NCI-H1694 treated with DMSO at 0.1 percent for 48 hours (cell line): ENCODE measurements at regions not wholly inside any gene's neighbourhood (a gene's known extent, or its start where the extent isn't known, plus 50 kb on each side); places are given as distances from the start of the nearest gene placed in this dataset.
"Not testable (repeated sequence)": the region's sequence is repeated elsewhere in the genome, so short reads cannot be mapped to it uniquely, and the experiment has no call there.

Experiments
- DNase-seq: peaks from one replicate; lab custom pipeline; 2025; lab: John Stamatoyannopoulos, UW

DNA sequence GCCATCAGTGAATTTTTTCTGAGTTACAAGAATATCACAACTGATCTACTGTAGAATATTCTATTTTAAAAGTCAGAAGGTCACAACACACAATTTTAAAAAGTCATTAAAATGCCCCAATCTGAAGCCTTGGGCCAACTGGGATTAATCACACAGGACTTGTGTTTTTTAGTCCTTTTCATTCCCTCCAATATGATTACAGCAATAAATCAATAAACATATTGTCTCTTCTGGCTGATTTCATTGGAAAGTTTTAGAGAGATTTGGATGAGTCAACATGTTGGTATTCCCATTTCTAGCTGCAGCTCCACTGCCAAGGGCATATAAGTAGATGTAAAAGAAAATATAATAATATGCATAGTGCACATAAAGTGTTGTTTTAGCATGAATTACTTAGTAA lies 85.8 kb downstream of the NIBAN1 start:
- no peak for DNase-seq

DNA sequence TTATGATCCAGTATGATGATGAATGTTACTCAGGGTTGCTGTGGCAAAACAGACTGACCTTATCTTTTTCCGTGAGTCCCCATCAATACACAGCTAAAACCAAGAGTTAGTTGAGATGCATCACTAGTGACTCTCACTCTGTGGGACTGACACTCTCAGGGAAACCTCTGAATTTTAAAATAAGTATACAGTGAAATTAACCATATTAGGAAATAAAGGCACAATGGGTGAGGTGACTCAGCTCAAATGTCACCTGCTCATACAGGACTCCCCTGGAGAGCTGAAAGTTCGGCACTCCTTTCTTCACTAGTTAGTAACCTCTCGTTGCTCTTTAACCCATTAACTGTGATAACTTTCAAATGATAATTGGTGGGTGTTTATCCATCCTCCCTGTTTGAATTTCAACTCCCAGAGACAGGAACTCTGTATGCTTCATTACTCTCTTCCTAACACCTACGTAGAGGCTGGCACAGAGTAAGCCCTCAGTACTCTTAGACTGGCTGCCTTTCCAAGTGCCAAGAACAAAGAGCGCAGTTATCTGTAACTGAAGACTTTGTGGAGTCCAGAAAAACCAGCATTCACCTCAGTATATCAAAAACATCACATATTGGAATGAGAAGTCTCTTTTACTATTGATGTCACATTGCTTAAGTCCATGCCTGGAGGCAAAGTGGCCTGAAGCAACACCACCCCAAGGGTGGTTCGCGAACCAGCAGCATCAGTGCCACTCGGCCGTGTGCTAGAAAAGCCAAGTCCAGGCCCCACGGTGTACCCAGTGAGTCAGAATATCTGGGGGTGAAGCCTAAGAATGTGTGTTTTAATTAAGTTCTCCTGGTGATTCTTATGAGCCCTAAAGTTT lies 91.1 kb downstream of the NIBAN1 start:
- no peak for DNase-seq

DNA sequence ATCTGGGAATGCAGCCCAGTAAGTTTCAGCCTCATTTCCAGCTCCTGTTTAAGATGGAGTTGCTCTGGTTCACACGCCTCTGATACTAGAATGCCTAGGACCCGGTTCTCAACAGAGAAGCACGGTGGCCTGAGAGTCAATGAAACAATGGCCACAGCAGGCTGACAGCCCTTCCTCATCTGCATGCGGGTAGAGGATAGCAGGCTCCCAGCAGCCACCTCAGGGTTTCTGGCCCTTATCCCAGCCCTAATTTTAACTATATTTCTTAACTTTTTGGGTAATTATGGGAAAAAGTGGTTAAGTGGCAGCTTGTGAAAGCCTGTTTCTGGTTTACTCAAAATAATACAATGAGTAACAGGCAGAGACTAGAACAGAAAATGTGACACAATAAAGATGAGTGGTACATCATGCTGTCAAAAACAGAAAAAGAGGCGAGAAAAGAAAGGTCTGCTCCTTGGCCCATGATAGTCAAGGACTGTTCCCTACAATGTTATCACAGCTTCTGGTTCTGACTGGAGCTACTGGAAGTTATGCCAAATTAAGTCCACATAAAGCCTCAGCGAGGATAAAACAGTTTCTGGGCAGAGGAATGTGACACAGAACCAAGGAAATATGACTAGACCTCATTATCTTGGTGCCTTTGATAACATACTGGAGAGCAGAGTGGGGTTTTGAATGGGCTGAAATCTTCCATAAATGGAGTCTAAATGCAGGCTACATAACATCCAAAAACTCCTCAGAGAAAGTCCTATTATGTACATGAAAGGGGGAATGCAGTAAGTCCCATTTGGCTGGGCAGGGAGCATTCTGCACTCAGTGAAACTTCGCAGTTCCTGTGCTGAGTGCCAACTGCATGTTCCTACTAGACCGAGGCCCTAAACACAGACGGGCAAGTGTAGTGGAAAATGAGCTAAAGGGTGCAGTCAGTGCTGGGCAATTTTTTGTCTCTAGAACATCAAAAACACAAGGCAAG lies 92.1 kb downstream of the NIBAN1 start:
- DNase-seq: no peak

DNA sequence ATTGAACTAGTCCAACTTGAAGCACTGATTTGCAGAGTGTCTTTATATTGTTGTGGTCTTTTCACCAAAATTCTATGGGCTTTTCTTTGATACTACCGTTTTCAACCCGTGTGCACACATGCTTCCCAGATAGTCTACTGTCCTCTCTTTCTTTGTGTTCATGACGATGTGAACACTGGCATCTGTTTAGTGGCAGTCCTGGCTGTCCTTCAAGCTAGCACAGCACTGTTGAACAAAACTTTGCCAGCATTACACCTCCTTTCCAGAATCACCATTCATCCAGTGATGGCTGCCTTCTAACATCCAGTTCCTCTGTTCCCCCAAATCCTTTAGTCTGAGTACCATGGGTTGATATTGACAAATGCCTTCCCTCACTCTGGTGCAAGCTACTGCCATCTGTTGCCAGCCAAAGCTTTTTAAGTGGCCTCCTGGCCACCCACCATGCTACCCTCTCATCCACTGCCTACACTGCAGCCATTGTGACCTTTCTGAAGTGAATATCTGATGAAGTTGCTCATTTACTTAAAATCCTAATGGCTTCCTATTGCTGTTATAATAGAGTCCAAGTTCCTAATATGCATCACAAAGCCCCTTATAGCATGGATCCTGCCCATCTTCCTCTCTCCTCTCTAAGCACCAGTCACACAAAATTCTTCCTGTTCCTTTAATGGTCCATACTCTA lies 94.3 kb downstream of the NIBAN1 start:
- no peak for DNase-seq

DNA sequence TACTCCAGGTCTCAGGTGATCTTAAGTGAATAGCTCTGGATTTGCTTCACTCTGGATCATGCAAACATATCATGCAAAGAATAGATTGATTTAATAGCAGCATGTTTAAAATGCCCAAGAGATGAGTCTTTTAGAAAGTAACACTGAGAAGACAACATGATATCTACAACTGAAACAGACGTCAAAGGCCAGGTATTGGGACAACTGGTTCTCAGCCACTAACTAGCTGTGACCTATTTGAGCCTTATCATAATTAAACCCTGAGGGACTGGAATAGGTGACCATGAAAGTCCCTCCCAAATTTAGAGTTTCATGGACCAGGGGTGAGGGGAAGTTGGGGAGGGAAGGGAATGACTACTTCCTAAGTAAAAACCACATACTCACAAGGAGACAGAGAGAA lies 95.7 kb downstream of the NIBAN1 start:
- DNase-seq: no peak

DNA sequence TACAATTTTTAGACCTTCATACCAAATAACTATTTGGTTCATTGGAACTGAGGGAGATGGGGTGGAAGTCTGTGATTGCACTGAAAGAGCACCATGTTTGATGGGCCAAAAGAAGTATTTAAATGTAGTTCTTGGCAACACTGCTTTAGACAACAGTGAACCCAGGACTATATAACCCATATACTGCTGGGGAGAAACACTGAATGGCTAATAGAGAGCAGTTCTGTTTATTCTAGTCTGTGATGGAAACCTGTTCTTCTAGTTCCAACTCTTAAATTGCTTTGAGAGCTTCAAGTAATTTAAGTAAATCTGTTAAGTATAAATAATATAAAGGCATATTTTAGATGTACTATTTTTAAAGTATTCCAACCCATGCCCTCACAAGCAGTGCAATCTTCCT lies 96.3 kb downstream of the NIBAN1 start:
- no peak for DNase-seq

DNA sequence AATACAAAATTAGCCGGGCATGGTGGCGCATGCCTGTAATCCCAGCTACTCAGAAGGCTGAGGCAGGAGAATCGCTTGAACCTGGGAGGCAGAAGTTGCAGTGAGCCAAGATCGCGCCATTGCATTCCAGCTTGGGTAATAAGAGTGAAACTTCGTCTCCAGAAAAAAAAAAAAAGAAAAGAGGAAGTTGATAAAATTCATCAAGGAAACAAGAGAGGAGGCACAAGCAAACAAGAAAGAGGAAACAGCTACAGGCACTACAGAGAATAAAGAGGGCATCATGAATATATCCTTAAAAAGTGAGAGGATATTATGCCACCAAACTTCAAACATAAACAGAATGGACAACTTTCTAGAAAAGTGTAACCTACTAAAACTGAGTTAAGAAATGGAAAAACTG lies 98.3 kb downstream of the NIBAN1 start:
- not testable (repeated sequence) for DNase-seq

DNA sequence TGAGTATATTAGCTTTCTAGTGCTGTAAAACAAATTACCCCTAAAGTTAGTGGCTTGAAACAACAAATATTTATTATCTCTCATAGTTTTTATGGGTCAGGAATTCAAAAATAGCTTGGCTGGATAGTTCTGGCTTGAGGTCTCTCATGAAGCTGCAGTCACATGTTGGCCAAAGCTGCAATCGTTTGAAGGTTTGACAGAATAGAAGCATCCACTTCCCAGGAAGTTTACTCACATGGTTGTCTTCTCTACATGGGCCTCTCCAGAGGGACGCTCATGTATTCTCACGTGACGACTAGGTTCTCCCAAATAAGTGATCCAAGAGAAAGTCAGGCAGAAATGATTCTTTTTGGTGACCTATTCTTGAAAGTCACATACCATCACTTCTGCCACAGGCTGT lies 99.1 kb downstream of the NIBAN1 start:
- DNase-seq: no peak

DNA sequence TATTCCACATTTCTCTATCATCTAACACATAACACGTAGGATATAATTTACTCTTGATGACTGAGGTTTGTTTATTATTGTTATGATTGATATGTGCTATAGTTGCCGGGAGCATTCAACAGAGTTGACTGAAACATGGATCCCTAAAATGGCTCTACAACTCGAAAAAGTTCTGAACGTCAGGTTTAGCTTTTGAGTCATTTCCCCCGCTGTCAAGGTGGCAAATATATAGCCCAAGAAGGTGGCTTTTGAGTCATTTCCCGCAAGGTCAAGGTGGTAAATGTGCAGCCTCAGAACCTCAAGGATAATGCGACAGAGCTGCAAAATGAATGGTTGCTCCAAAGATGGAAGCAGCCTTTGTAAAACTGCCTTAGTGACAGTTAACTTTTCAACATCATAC lies 104.0 kb downstream of the NIBAN1 start:
- no peak for DNase-seq

DNA sequence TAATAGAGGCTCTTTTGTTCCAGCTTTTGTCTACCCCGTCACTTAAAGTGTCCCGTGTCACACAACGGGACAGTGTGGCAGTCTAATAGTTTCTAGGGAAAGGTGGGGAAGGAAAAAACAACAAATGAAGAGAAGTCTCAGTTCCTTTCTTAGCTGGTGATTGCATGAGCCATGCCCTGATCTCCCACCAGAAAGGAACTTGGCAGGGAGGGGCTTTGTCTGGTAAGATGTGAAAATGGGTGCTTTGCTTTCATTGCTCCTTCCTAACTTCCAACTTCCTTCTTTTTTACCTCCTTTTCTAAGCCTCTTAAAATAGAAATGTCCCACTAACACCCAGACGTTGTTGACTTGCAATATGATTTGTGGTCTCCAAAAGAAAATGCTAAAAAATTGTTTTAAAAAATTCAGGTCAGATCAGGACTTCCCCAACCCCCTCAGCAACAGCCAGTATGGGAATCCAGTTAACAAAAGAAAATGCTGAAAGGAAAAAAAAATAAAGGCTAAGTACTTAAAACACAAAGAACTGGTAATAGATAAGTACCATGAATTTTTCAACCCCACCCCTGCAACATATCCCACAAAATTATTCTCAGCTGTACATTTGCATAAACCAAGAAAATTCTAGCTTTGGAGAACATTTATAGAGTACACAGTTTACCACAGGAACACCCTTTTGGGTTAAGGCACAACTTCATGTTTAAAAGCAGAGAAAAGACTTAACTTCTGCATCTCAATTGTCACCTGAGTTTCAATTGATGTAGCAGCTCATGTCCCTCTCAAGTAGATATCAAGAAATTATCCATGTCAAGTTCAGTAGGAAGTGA lies 106.2 kb downstream of the NIBAN1 start:
- no peak for DNase-seq

DNA sequence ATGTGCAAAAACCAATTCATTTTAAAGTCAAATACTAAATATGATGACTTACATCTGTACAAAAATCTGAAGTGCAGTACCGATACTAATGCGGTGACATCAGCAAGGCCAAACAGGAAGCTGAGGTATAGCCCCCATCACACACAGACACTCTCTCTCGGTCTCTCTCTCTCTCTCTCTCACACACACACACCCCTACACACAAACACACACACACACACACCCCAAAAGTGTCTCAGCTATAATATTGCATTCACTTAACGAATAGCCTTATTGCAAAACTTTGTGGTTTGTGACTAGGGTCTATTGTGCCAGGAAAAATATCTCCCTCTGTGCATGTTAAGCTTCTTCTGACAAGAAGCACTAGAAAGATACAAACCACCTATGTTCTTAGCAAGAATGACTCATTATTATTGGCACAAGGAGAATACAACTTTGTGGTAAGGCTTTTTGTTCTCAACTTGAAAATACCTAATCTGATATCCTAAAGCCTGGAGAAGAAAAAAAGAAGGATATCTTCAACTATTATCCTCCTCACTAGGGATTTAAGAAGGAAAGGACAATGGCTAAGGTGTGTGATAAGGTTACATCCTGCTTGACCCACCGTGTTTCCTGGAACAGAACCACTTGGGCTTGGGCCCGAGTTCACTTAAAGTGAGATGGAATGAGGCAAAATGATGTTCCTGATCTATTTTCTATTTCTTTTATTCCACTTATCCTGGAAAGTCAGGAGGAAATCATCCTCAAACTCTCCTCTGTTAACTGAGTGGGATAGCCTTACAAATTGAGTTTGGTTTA lies 107.1 kb downstream of the NIBAN1 start:
- DNase-seq: no peak

DNA sequence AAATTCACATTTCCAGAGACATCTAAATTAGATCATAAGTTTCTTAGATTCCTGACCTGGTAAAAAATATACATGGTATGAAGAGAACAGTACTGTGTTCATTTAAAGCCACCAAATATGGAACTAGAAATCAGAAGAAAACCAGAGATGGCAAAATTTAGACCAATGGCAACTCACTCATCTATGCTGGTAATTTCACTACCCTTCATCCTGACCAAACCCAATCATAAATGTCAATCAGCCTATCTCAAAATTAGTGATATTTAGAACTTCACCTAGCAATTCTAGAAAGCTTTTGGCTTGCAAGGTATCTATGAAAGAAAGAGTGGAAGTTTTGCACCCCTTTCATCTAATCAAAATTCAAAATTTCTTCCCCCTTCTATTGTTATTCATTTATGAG lies 107.7 kb downstream of the NIBAN1 start:
- DNase-seq: no peak

DNA sequence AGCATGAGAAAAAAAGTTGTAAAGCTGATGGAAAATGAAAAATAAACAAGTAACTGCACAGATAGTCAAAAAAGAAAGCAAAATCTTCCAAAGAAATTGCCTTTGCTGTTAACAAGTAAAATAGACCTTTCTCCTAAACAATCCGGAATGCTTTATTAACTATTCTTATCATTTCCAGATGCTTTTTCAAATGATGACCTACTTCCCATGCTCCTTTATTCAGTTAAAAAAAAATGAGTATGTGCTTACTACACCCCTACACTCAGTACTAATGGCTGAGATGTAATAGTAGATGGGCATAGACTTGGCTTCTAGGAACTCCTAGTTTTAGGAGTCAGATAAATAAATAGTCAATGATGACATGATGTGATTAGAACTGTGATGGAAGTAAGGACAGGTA lies 108.5 kb downstream of the NIBAN1 start:
- DNase-seq: no peak

DNA sequence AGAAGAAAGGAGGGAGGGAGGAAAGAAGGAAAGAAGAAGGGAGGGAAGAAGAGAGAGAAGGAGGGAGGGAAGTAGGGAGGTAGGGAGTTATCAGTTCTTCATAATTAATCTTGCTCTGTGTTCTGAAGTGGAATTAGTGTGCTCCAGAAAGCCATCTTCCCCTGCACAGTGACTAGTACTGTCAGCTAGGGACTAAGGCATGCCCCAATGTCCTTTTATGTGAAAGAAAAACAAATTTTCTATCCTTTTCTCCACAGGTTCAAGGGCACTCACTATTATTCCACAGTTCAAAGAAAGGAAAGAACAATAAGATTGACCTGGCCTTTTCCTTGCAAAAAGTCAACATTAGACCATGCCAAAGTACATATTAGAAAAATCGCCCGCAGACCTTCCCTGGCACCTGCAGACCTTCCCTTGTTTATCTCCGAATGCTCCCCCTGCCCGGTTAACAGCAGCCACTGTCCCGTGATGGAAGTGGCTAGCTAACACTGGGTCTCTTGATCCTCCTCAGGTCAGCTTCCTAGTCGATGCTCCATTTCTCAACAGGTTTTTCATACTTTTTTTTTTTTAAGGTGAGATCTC lies 107.2 kb upstream of the EDEM3 start:
- DNase-seq: no peak

DNA sequence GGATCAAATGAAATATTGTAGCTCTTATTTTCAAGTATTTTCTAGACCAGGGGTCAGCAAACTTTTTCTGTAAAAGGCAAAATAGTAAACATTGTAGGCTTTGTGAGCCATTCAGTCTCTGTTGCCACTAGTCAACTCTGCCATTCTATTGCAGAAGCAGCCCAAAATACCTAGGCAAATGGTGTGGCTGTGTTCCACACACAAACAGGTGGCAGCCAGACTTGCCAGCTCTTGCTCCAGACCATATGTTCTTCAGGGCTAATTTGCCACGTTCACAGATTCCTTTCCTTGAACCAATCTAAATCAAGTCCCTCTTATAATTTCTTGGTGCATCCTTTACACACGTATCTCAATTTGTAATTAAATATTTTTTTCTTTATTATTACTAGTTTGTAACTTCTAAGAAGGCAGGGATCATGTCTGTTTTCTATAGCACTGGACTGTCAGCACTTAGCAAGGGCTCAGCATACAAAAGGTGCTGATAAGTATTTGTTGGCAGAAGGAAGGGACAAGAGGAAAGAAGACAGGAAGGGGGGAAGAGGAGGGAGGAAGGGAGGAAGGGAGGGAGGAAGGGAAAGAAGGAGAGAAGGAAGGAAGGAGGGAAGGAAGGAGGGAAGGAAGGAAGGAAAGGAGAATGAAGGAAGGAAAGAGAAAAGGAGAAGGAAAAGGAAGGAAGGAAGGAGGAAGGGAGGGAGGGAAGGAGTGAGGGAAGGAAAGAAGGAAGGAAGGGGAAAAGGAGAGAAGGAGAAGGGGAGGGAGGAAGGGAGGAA lies 106.5 kb upstream of the EDEM3 start:
- DNase-seq: peak; percentile 92

DNA sequence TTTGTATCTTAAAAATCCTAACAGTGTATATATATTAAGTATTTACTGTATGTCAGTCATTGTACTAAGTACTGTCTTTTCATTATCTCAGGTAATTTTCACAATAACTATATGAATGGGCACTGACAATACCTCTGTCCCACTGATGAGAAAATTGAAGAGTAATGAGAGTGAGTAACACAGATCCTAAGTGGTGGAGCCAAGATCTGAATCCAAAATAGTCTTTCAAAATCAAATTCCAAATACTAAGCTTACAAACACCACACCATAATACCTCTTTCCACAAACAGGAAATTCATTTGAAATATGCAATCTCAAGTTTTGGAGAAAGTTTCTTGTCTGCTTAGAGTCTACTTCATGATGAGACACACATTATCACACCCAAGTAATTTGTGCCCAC lies 105.9 kb upstream of the EDEM3 start:
- no peak for DNase-seq

DNA sequence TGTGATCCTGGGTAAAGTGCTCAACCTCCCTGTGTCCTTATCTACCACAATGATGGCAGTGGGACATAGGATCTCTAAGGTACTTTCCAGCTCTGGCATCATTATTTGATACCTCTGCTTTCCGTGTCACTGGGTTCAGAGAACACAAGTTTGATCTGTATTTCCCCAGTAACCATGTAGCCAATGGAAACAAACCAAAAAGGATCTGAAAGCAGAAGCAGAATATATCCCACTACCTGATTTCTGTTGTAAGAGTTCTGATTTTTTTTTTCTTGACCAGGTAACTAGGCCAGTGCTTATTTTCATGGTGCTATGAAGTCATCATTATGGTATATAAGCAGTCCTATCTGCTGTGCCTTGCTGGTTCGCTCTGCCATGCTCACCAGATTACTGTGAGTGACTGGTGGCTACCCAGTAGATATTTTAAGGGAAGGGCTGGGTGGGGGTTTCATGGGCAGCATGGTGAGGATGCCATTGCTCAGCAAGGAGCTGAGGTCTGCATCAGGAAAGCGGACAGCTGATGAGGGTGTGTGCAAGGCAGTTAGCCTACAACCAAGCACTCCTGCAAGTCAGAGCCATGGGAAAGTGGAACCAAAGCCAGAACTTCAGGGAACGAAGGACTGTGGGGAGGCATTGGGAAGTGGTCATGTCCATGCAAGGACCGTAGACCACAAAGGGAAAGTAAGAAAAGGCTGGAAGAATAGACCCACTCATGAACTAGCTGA lies 104.9 kb upstream of the EDEM3 start:
- DNase-seq: no peak

DNA sequence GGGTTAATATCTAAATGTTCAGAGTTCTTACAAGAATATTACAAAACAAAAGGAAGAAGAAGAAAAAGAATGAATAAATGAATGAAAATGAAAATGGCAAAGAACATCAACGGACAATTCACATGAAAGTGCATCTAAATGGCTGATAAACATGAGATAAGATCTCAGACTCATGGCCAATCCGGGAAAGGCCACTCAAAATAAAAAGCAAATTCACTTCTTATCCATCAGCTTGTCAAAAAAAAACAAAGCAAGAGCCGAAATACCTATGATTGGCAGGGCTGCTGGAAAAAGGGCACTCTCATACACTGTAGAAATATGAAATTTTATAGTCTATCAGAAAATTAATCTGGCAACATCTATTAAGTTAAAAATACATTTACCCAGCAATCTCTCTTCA lies 103.6 kb upstream of the EDEM3 start:
- DNase-seq: no peak
